ENCODE measurements at regions not wholly inside any gene's neighbourhood (a gene's known extent, or its start where the extent isn't known, plus 50 kb on each side); places are given as distances from the start of the nearest gene placed in this dataset.

DNA sequence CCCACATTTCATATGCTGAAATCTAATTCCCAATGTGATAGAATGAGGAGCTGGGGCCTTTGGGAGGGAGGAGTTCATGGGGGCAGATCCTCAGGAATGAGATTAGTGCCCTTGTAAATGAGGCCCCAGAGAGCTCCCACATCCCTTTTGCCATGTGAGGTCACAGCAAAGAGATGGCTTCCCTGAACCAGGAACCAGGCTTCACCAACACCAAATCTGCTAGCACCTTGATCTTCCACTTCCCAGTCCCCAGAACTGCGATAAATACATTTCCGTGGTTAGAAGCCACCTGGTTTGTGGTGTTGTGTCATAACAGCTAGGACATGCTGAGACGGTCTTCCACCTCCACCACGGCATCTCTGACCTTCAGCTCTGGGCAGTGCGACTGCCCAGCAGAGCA, 62.1 kb downstream of the ING1 start:
- no peaks in the 10 kb centered on the region for H3K9me3 ChIP-seq (ENCODE audit: low read depth, low read length, poor library complexity, severe bottlenecking)
- intact Hi-C loops (cut with micrococcal nuclease; ENCODE audit: unreplicated experiment), result no loop called here
- no peak overlapping the region for H3K27ac ChIP-seq (ENCODE audit: low read depth, low read length, poor library complexity, severe bottlenecking)
- no TSS peak for BruUV-seq (replicated peaks)
- TF ChIP-seq EZH2 (IDR thresholded peaks at IDR 0.05; ENCODE audit: borderline replicate concordance, low read depth, low read length, poor library complexity, severe bottlenecking), result no peak
- TF ChIP-seq, protein P1, sequence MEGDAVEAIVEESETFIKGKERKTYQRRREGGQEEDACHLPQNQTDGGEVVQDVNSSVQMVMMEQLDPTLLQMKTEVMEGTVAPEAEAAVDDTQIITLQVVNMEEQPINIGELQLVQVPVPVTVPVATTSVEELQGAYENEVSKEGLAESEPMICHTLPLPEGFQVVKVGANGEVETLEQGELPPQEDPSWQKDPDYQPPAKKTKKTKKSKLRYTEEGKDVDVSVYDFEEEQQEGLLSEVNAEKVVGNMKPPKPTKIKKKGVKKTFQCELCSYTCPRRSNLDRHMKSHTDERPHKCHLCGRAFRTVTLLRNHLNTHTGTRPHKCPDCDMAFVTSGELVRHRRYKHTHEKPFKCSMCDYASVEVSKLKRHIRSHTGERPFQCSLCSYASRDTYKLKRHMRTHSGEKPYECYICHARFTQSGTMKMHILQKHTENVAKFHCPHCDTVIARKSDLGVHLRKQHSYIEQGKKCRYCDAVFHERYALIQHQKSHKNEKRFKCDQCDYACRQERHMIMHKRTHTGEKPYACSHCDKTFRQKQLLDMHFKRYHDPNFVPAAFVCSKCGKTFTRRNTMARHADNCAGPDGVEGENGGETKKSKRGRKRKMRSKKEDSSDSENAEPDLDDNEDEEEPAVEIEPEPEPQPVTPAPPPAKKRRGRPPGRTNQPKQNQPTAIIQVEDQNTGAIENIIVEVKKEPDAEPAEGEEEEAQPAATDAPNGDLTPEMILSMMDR (conservative IDR thresholded peaks at IDR 0.05; ENCODE audit: low read depth, low read length), result no peak
- DNase-seq (ENCODE audit: low spot score), result no peak
- H3K36me3 ChIP-seq (ENCODE audit: insufficient read depth, low read length, poor library complexity, severe bottlenecking), result no peaks in the 10 kb centered on the region
- no peaks in the 10 kb centered on the region for H3K4me1 ChIP-seq (ENCODE audit: insufficient read depth, low read length, poor library complexity, severe bottlenecking)
- H3K4me3 ChIP-seq (ENCODE audit: low read depth, low read length, poor library complexity, severe bottlenecking), result no peak overlapping the region
- ChIA-PET CTCF (no interaction called here), POLR2A (ENCODE audit: low non-redundant PET) (no interaction called here)
- peaks cover 16% of the 10 kb centered on the region for H3K27me3 ChIP-seq (replicated peaks; ENCODE audit: insufficient read depth, low read depth, low read length, poor library complexity)

DNA sequence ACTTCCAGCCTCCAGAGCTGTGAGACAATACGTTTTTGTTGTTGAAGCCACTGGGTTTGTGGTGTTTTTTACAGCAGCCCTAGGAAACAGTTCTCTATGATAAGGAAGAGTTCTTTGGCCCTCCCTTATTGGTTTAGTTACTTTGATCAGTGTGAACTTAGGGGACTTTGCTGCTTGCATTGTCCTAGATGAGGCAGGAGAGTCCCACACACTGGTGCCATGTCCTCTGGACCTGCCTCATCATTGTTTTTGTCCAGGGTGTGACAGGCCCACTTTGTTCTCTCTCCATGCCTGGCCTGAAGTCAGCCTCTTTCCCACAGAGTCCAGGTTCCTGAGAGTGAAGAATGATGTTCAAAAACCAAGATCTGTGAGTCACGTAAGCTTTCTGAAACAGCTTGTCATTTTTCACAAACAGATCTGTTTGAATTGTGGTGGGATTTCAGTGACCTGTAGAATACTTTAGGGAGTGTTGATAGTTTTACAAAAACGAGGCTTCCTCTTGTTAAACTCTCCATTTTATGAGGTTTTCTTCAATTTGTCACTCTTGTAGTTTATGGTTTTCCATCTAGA, 63.8 kb downstream of the ING1 start:
- no TSS peak for BruUV-seq (replicated peaks)
- CTCF ChIA-PET, result no interaction called here

DNA sequence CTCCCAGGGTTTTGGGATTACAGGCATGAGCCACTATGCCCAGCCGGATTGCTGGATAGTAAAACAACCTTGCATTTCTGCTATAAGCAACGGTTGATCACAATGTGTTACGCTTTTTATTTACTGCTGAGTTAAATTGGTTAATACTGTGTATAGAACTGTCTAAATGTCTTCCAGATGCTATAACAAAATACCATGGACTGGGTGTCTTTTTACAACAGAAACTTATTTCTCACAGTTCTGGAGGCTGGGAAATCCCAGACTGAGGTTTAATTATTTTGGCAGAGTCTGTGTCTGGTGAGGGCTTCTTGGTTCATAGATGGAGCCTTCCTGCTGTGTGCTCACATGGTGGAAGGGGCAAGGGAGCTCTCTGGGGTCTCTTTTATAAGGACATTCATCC, 65.5 kb downstream of the ING1 start:
- no peaks in the 10 kb centered on the region for H3K36me3 ChIP-seq (ENCODE audit: insufficient read depth, low read length, poor library complexity, severe bottlenecking)
- BruUV-seq (replicated peaks), result no TSS peak
- CTCF ChIA-PET, result no interaction called here
- H3K27ac ChIP-seq (ENCODE audit: low read depth, low read length, poor library complexity, severe bottlenecking), result no peak overlapping the region
- POLR2A ChIA-PET (ENCODE audit: low non-redundant PET), result no interaction called here
- no peak overlapping the region for H3K4me3 ChIP-seq (ENCODE audit: low read depth, low read length, poor library complexity, severe bottlenecking)
- DNase-seq (ENCODE audit: low spot score), result peak; percentile 26
- no peak for TF ChIP-seq EZH2 (IDR thresholded peaks at IDR 0.05; ENCODE audit: borderline replicate concordance, low read depth, low read length, poor library complexity, severe bottlenecking)
- TF ChIP-seq, protein P1 (conservative IDR thresholded peaks at IDR 0.05; ENCODE audit: low read depth, low read length), result no peak
- H3K4me1 ChIP-seq (ENCODE audit: insufficient read depth, low read length, poor library complexity, severe bottlenecking), result no peaks in the 10 kb centered on the region
- no peaks in the 10 kb centered on the region for H3K27me3 ChIP-seq (replicated peaks; ENCODE audit: insufficient read depth, low read depth, low read length, poor library complexity)
- no peaks in the 10 kb centered on the region for H3K9me3 ChIP-seq (ENCODE audit: low read depth, low read length, poor library complexity, severe bottlenecking)
- intact Hi-C loops (cut with micrococcal nuclease; ENCODE audit: unreplicated experiment), result no loop called here

More for the DNA sequence above, 63.8 kb downstream of the ING1 start:
- H3K4me1 ChIP-seq (ENCODE audit: insufficient read depth, low read length, poor library complexity, severe bottlenecking), result no peaks in the 10 kb centered on the region
- no peak for DNase-seq (ENCODE audit: low spot score)
- H3K9me3 ChIP-seq (ENCODE audit: low read depth, low read length, poor library complexity, severe bottlenecking), result no peaks in the 10 kb centered on the region
- H3K36me3 ChIP-seq (ENCODE audit: insufficient read depth, low read length, poor library complexity, severe bottlenecking), result no peaks in the 10 kb centered on the region
- H3K4me3 ChIP-seq (ENCODE audit: low read depth, low read length, poor library complexity, severe bottlenecking), result no peak overlapping the region
- TF ChIP-seq EZH2 (IDR thresholded peaks at IDR 0.05; ENCODE audit: borderline replicate concordance, low read depth, low read length, poor library complexity, severe bottlenecking), result no peak
- TF ChIP-seq, protein P1 (conservative IDR thresholded peaks at IDR 0.05; ENCODE audit: low read depth, low read length), result no peak
- intact Hi-C loops (cut with micrococcal nuclease; ENCODE audit: unreplicated experiment), result no loop called here
- POLR2A ChIA-PET (ENCODE audit: low non-redundant PET), result no interaction called here
- H3K27ac ChIP-seq (ENCODE audit: low read depth, low read length, poor library complexity, severe bottlenecking), result no peak overlapping the region
- peaks cover 11% of the 10 kb centered on the region for H3K27me3 ChIP-seq (replicated peaks; ENCODE audit: insufficient read depth, low read depth, low read length, poor library complexity)
